ENCODE measurements at regions not wholly inside any gene's neighbourhood (a gene's known extent, or its start where the extent isn't known, plus 50 kb on each side); places are given as distances from the start of the nearest gene placed in this dataset.

GRCh38 chr12:42779186-42779859 is 189.8 kb upstream of the PRICKLE1 start:
- no peak for TF ChIP-seq EZH2phosphoT487 (IDR thresholded peaks at IDR 0.05; ENCODE audit: low read depth, severe bottlenecking, unreplicated experiment)
- no peak for TF ChIP-seq EZH2 (IDR thresholded peaks at IDR 0.05; ENCODE audit: borderline replicate concordance)
- TF ChIP-seq, protein P1, sequence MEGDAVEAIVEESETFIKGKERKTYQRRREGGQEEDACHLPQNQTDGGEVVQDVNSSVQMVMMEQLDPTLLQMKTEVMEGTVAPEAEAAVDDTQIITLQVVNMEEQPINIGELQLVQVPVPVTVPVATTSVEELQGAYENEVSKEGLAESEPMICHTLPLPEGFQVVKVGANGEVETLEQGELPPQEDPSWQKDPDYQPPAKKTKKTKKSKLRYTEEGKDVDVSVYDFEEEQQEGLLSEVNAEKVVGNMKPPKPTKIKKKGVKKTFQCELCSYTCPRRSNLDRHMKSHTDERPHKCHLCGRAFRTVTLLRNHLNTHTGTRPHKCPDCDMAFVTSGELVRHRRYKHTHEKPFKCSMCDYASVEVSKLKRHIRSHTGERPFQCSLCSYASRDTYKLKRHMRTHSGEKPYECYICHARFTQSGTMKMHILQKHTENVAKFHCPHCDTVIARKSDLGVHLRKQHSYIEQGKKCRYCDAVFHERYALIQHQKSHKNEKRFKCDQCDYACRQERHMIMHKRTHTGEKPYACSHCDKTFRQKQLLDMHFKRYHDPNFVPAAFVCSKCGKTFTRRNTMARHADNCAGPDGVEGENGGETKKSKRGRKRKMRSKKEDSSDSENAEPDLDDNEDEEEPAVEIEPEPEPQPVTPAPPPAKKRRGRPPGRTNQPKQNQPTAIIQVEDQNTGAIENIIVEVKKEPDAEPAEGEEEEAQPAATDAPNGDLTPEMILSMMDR (IDR thresholded peaks at IDR 0.05; ENCODE audit: poor library complexity), result no peak
- no peak overlapping the region for H2AFZ ChIP-seq
- DNase-seq (ENCODE audit: low spot score), result no peak

GRCh38 chr12:42776396-42776795 is 186.8 kb upstream of the PRICKLE1 start:
- Histone ChIP-seq H3K4me2 (no peak overlapping the region), H3K27me3 (no peaks in the 10 kb centered on the region), H3K4me1 (ENCODE audit: insufficient read depth) (no peaks in the 10 kb centered on the region), H3K79me2 (no peaks in the 10 kb centered on the region), H2AFZ (no peak overlapping the region), H3K9me2 (replicated peaks; ENCODE audit: insufficient read depth) (no peaks in the 10 kb centered on the region), H4K20me1 (ENCODE audit: insufficient read depth, poor library complexity, severe bottlenecking) (no peaks in the 10 kb centered on the region), H3K9me3 (ENCODE audit: low read depth) (no peaks in the 10 kb centered on the region), H3K27ac (no peak overlapping the region), H3K36me3 (replicated peaks; ENCODE audit: insufficient read depth, low read depth) (no peaks in the 10 kb centered on the region), H3K4me3 (no peak overlapping the region)
- 73% methylated on average over 9 of the region's 9 CpGs for WGBS (ENCODE audit: low lambda C conversion rate, missing lambda C conversion rate)
- no peak for DNase-seq (ENCODE audit: low spot score)
- TF ChIP-seq, protein P1 (IDR thresholded peaks at IDR 0.05; ENCODE audit: poor library complexity), result no peak
- no peak for TF ChIP-seq EZH2 (IDR thresholded peaks at IDR 0.05; ENCODE audit: borderline replicate concordance)
- no peak for TF ChIP-seq EZH2phosphoT487 (IDR thresholded peaks at IDR 0.05; ENCODE audit: low read depth, severe bottlenecking, unreplicated experiment)

More at GRCh38 chr12:42779186-42779859, 189.8 kb upstream of the PRICKLE1 start:
- Histone ChIP-seq H3K4me1 (ENCODE audit: insufficient read depth) (no peaks in the 10 kb centered on the region), H3K27ac (no peak overlapping the region), H3K27me3 (no peaks in the 10 kb centered on the region), H3K9me2 (replicated peaks; ENCODE audit: insufficient read depth) (no peaks in the 10 kb centered on the region), H3K9me3 (ENCODE audit: low read depth) (no peaks in the 10 kb centered on the region), H3K36me3 (replicated peaks; ENCODE audit: insufficient read depth, low read depth) (no peaks in the 10 kb centered on the region), H3K4me3 (no peak overlapping the region), H3K4me2 (no peak overlapping the region), H4K20me1 (ENCODE audit: insufficient read depth, poor library complexity, severe bottlenecking) (no peaks in the 10 kb centered on the region), H3K79me2 (no peaks in the 10 kb centered on the region)
- WGBS (ENCODE audit: low lambda C conversion rate, missing lambda C conversion rate), result 88% methylated on average over 7 of the region's 7 CpGs

DNA sequence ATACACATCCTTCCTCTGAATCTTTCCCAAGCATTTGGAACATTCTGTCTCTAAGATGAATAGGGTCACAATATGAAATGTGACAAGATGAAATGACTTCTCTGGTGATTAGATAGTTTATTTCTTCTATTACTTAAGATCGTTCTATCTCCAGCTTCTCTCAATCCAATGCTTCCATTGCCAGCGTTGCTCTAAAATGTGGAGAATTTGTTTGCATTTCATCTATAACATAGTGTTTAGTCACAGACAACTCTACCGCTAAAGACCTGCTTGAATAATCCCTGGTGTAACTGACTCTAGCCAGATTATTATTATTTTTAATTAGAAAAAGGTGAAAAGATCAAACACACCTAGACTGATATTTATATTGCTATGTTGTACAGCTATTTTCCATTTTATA is 184.7 kb upstream of the PRICKLE1 start:
- Histone ChIP-seq H3K4me2 (no peak overlapping the region), H3K27me3 (no peaks in the 10 kb centered on the region), H3K36me3 (replicated peaks; ENCODE audit: insufficient read depth, low read depth) (no peaks in the 10 kb centered on the region), H2AFZ (no peak overlapping the region), H3K9me3 (ENCODE audit: low read depth) (no peaks in the 10 kb centered on the region), H3K79me2 (no peaks in the 10 kb centered on the region), H4K20me1 (ENCODE audit: insufficient read depth, poor library complexity, severe bottlenecking) (no peaks in the 10 kb centered on the region), H3K4me3 (no peak overlapping the region), H3K9me2 (replicated peaks; ENCODE audit: insufficient read depth) (no peaks in the 10 kb centered on the region), H3K4me1 (ENCODE audit: insufficient read depth) (no peaks in the 10 kb centered on the region), H3K27ac (no peak overlapping the region)
- WGBS (ENCODE audit: low lambda C conversion rate, missing lambda C conversion rate), result 75% methylated on average over 3 of the region's 3 CpGs
- DNase-seq (ENCODE audit: low spot score), result no peak
- TF ChIP-seq, protein P1 (IDR thresholded peaks at IDR 0.05; ENCODE audit: poor library complexity), result no peak
- no peak for TF ChIP-seq EZH2phosphoT487 (IDR thresholded peaks at IDR 0.05; ENCODE audit: low read depth, severe bottlenecking, unreplicated experiment)
- TF ChIP-seq EZH2 (IDR thresholded peaks at IDR 0.05; ENCODE audit: borderline replicate concordance), result no peak
